ENCODE measurements at regions not wholly inside any gene's neighbourhood (a gene's known extent, or its start where the extent isn't known, plus 50 kb on each side); places are given as distances from the start of the nearest gene placed in this dataset.

GRCh38 chr9:126028746-126029145, 281.6 kb downstream of the PBX3 start:
- Histone ChIP-seq H3K27me3 (ENCODE audit: control insufficient read depth in 2 of 2, insufficient read depth in 2 of 2, low read length in 2 of 2) (no peaks in the 10 kb centered on the region), H4K20me1 (ENCODE audit: insufficient read depth, low read length) (no peaks in the 10 kb centered on the region), H3K9me3 (replicated peaks in 1 of 2; ENCODE audit: control insufficient read depth in 1 of 2, insufficient read depth in 1 of 2, low read length in 2 of 2) (peaks cover 0 to 5% of the 10 kb centered on the region in 2 donors), H3K4me1 (ENCODE audit: control insufficient read depth in 1 of 2, insufficient read depth in 2 of 2, low read length in 2 of 2) (no peaks in the 10 kb centered on the region), H3K79me2 (ENCODE audit: insufficient read depth, low read length) (no peaks in the 10 kb centered on the region), H3K27ac (ENCODE audit: low read depth in 1 of 2, low read length in 2 of 2) (no peak overlapping the region), H3K36me3 (replicated peaks in 1 of 2; ENCODE audit: control insufficient read depth in 1 of 2, insufficient read depth in 2 of 2, low read length in 2 of 2) (no peaks in the 10 kb centered on the region), H3K9ac (ENCODE audit: insufficient read depth, low read length, poor library complexity, severe bottlenecking) (no peak overlapping the region), H2AFZ (ENCODE audit: insufficient read depth, low read depth, low read length, poor library complexity, severe bottlenecking) (no peak overlapping the region), H3K4me3 (replicated peaks in 1 of 3; ENCODE audit: low read depth in 2 of 3, low read length in 3 of 3) (no peak overlapping the region), H3K4me2 (replicated peaks; ENCODE audit: extremely low read depth, low read length, poor library complexity, severe bottlenecking) (no peak overlapping the region)
- 96% methylated on average over 7 of the region's 10 CpGs for WGBS (ENCODE audit: insufficient coverage)
- peaks cover 3% of the 10 kb centered on the region for H3K4me1 Mint-ChIP-seq
- H3K27ac Mint-ChIP-seq: no peak overlapping the region
- intact Hi-C loops (cut with micrococcal nuclease): no loop called here
- H3K27me3 Mint-ChIP-seq (ENCODE audit: low read depth in 3 of 3): peaks cover 4 to 8% (median 8%) of the 10 kb centered on the region in 3 donors
- DNase-seq: no peak
- no peaks in the 10 kb centered on the region for H3K36me3 Mint-ChIP-seq
- no peak for TF ChIP-seq CTCF (IDR thresholded peaks at IDR 0.05)
- H3K9me3 Mint-ChIP-seq: peaks cover 0 to 7% (median 4%) of the 10 kb centered on the region in 7 donors
- H3K4me3 Mint-ChIP-seq: no peak overlapping the region

GRCh38 chr9:126030716-126031115, 283.5 kb downstream of the PBX3 start:
- H4K20me1 ChIP-seq (ENCODE audit: insufficient read depth, low read length): no peaks in the 10 kb centered on the region
- Mint-ChIP-seq H3K27me3 (ENCODE audit: low read depth in 3 of 3) (peaks cover 8 to 11% (median 11%) of the 10 kb centered on the region in 3 donors), H3K27ac (no peak overlapping the region), H3K4me3 (no peak overlapping the region), H3K4me1 (peaks cover 3% of the 10 kb centered on the region), H3K9me3 (peaks cover 0 to 7% (median 4%) of the 10 kb centered on the region in 7 donors), H3K36me3 (no peaks in the 10 kb centered on the region)
- no peaks in the 10 kb centered on the region for H3K79me2 ChIP-seq (ENCODE audit: insufficient read depth, low read length)
- intact Hi-C loops (cut with micrococcal nuclease): no loop called here
- 76% methylated on average over 7 of the region's 7 CpGs for WGBS (ENCODE audit: insufficient coverage)
- DNase-seq: no peak
- H3K9me3 ChIP-seq (replicated peaks in 1 of 2; ENCODE audit: control insufficient read depth in 1 of 2, insufficient read depth in 1 of 2, low read length in 2 of 2): no peaks in the 10 kb centered on the region
- no peaks in the 10 kb centered on the region for H3K4me1 ChIP-seq (ENCODE audit: control insufficient read depth in 1 of 2, insufficient read depth in 2 of 2, low read length in 2 of 2)
- H3K27ac ChIP-seq (ENCODE audit: low read depth in 1 of 2, low read length in 2 of 2): no peak overlapping the region
- no peak for TF ChIP-seq CTCF (IDR thresholded peaks at IDR 0.05)
- H3K4me3 ChIP-seq (replicated peaks in 1 of 3; ENCODE audit: low read depth in 2 of 3, low read length in 3 of 3): no peak overlapping the region
- H3K4me2 ChIP-seq (replicated peaks; ENCODE audit: extremely low read depth, low read length, poor library complexity, severe bottlenecking): no peak overlapping the region
- H3K9ac ChIP-seq (ENCODE audit: insufficient read depth, low read length, poor library complexity, severe bottlenecking): no peak overlapping the region
- no peaks in the 10 kb centered on the region for H3K36me3 ChIP-seq (replicated peaks in 1 of 2; ENCODE audit: control insufficient read depth in 1 of 2, insufficient read depth in 2 of 2, low read length in 2 of 2)
- no peak overlapping the region for H2AFZ ChIP-seq (ENCODE audit: insufficient read depth, low read depth, low read length, poor library complexity, severe bottlenecking)
- peaks cover 0 to 4% of the 10 kb centered on the region in 2 donors for H3K27me3 ChIP-seq (ENCODE audit: control insufficient read depth in 2 of 2, insufficient read depth in 2 of 2, low read length in 2 of 2)

All from CD14-positive monocyte (primary cell).